GM23248 (cell line): ENCODE measurements at regions not wholly inside any gene's neighbourhood (a gene's known extent, or its start where the extent isn't known, plus 50 kb on each side); places are given as distances from the start of the nearest gene placed in this dataset.

ENCODE experiments used
- EZH2 ChIP-seq: fragments of 200-600 bp; sonication (generic); IDR thresholded peaks from 2 replicates; pipeline ENCODE4 v1.6.1; 2018; ENCODE audit warnings: antibody characterized with exemption, mild to moderate bottlenecking; ENCODE audit not compliant: insufficient read depth, poor library complexity, severe bottlenecking
- EZH2phosphoT487 ChIP-seq: fragments of 200-600 bp; sonication (generic); IDR thresholded peaks from 2 replicates; pipeline ENCODE4 v1.6.1; 2018; ENCODE audit warnings: antibody characterized with exemption, moderate library complexity, mild to moderate bottlenecking, low read depth; ENCODE audit not compliant: insufficient read depth

- TF ChIP-seq EZH2 (no peak), EZH2phosphoT487 (no peak)
Observed at GRCh38 chr7:116616555-116617059, 55.4 kb upstream of the MET start.
